A673 (cell line): ENCODE measurements at regions not wholly inside any gene's neighbourhood (a gene's known extent, or its start where the extent isn't known, plus 50 kb on each side); places are given as distances from the start of the nearest gene placed in this dataset.

Source experiments
- BruUV-seq: library from RNA; stranded (reverse); fragments of 400-500 nt; replicated peaks from 2 replicates; lab custom pipeline; 2021; lab: Mats Ljungman, UMichigan
- CTCF ChIA-PET: fragments of 300-600 bp; sonication (Branson Sonifier 250); formaldehyde crosslinking; loops from one replicate; lab custom pipeline; 2022; ENCODE audit warnings: antibody characterized with exemption; lab: Charles Lee
- POLR2A ChIA-PET: fragments of 300-600 bp; sonication (Branson Sonifier 250); formaldehyde crosslinking; loops from one replicate; lab custom pipeline; 2022; ENCODE audit warnings: antibody characterized with exemption; ENCODE audit not compliant: low non-redundant PET; lab: Charles Lee
- DNase-seq: peaks from one replicate; pipeline ENCODE4 v3.0.0-alpha.2; 2015; ENCODE audit warnings: low spot score
- H3K27ac ChIP-seq: fragments of 200-600 bp; sonication (generic); 2 replicates; pipeline ENCODE4 v1.5.1; 2016; ENCODE audit warnings: mixed run types, low read depth, mild to moderate bottlenecking, mixed read lengths, antibody characterized with exemption, low read length; ENCODE audit not compliant: poor library complexity, severe bottlenecking
- H3K27me3 ChIP-seq: fragments of 200-600 bp; sonication (generic); replicated peaks from 2 replicates; pipeline ENCODE4 v1.6.1; 2017; ENCODE audit warnings: mixed run types, low read depth, mild to moderate bottlenecking, mixed read lengths, antibody characterized with exemption, low read length; ENCODE audit not compliant: insufficient read depth, poor library complexity
- H3K36me3 ChIP-seq: fragments of 200-600 bp; sonication (generic); 2 replicates; pipeline ENCODE4 v1.6.1; 2016; ENCODE audit warnings: mixed run types, mild to moderate bottlenecking, mixed read lengths, antibody characterized with exemption, low read length; ENCODE audit not compliant: insufficient read depth, poor library complexity, severe bottlenecking
- H3K4me1 ChIP-seq: fragments of 200-600 bp; sonication (generic); 2 replicates; pipeline ENCODE4 v1.6.1; 2017; ENCODE audit warnings: mixed run types, mild to moderate bottlenecking, mixed read lengths, antibody characterized with exemption, low read length; ENCODE audit not compliant: insufficient read depth, poor library complexity, severe bottlenecking
- H3K4me3 ChIP-seq: fragments of 200-600 bp; sonication (generic); 2 replicates; pipeline ENCODE4 v1.5.1; 2016; ENCODE audit warnings: low read depth, mixed run types, mild to moderate bottlenecking, mixed read lengths, low read length; ENCODE audit not compliant: poor library complexity, severe bottlenecking
- H3K9me3 ChIP-seq: fragments of 200-600 bp; sonication (generic); 2 replicates; pipeline ENCODE4 v1.6.1; 2016; ENCODE audit warnings: mixed run types, low read depth, mild to moderate bottlenecking, mixed read lengths, antibody characterized with exemption, low read length; ENCODE audit not compliant: poor library complexity, severe bottlenecking
- CTCF ChIP-seq: fragments of 300-800, 200-600 bp; sonication (generic); conservative IDR thresholded peaks from 2 replicates; pipeline ENCODE4 v1.5.1; 2017; ENCODE audit warnings: low read depth, mild to moderate bottlenecking, antibody characterized with exemption, low read length, moderate library complexity, mixed read lengths
- EZH2 ChIP-seq: fragments of 200-600 bp; sonication (generic); IDR thresholded peaks from 2 replicates; pipeline ENCODE4 v1.6.1; 2017; ENCODE audit warnings: borderline replicate concordance, low read depth, mild to moderate bottlenecking, mixed read lengths, antibody characterized with exemption, low read length; ENCODE audit not compliant: poor library complexity, severe bottlenecking
- intact Hi-C: fragments of 100-400 bp; cut with micrococcal nuclease; formaldehyde crosslinking; loops from one replicate; pipeline ENCODE4 v1.10.0; 2022; ENCODE audit not compliant: unreplicated experiment

GRCh38 chr6:14981960-14982359 is 263.9 kb upstream of the JARID2 start:
- Histone ChIP-seq H3K27me3 (no peaks in the 10 kb centered on the region), H3K4me1 (peaks cover 10% of the 10 kb centered on the region), H3K36me3 (no peaks in the 10 kb centered on the region), H3K4me3 (no peak overlapping the region), H3K27ac (no peak overlapping the region), H3K9me3 (no peaks in the 10 kb centered on the region)
- TF ChIP-seq CTCF (no peak), EZH2 (no peak)
- intact Hi-C loops = no loop called here
- DNase-seq = no peak
- ChIA-PET CTCF (no interaction called here), POLR2A (no interaction called here)
- BruUV-seq = no TSS peak

GRCh38 chr6:14983599-14984518 is 262.0 kb upstream of the JARID2 start:
- Histone ChIP-seq H3K36me3 (no peaks in the 10 kb centered on the region), H3K27ac (no peak overlapping the region), H3K27me3 (no peaks in the 10 kb centered on the region), H3K9me3 (no peaks in the 10 kb centered on the region), H3K4me3 (no peak overlapping the region), H3K4me1 (peaks cover 10% of the 10 kb centered on the region)
- CTCF ChIA-PET = no interaction called here
- POLR2A ChIA-PET = no interaction called here
- TF ChIP-seq EZH2 = no peak
- TF ChIP-seq CTCF = no peak
- no peak for DNase-seq
- intact Hi-C loops = no loop called here
- no TSS peak for BruUV-seq

- POLR2A ChIA-PET = interaction anchor here (0.7 kb wide), 1 partner anchor 194 kb away, joined by 9 read pairs; no protein-coding TSS in a partner anchor
- Histone ChIP-seq H3K36me3 (no peaks in the 10 kb centered on the region), H3K4me1 (peaks cover 10% of the 10 kb centered on the region), H3K4me3 (no peak overlapping the region), H3K9me3 (no peaks in the 10 kb centered on the region), H3K27me3 (no peaks in the 10 kb centered on the region), H3K27ac (no peak overlapping the region)
- intact Hi-C loops = no loop called here
- BruUV-seq = no TSS peak
- TF ChIP-seq CTCF (no peak), EZH2 (no peak)
- CTCF ChIA-PET = no interaction called here
- no peak for DNase-seq
These were observed 261.4 kb upstream of the JARID2 start for GRCh38 chr6:14984519-14984853.
